ENCODE measurements at regions not wholly inside any gene's neighbourhood (a gene's known extent, or its start where the extent isn't known, plus 50 kb on each side); places are given as distances from the start of the nearest gene placed in this dataset.
A peak's percentile ranks its signal among the peaks of the same experiment; 100 is the strongest.

DNA sequence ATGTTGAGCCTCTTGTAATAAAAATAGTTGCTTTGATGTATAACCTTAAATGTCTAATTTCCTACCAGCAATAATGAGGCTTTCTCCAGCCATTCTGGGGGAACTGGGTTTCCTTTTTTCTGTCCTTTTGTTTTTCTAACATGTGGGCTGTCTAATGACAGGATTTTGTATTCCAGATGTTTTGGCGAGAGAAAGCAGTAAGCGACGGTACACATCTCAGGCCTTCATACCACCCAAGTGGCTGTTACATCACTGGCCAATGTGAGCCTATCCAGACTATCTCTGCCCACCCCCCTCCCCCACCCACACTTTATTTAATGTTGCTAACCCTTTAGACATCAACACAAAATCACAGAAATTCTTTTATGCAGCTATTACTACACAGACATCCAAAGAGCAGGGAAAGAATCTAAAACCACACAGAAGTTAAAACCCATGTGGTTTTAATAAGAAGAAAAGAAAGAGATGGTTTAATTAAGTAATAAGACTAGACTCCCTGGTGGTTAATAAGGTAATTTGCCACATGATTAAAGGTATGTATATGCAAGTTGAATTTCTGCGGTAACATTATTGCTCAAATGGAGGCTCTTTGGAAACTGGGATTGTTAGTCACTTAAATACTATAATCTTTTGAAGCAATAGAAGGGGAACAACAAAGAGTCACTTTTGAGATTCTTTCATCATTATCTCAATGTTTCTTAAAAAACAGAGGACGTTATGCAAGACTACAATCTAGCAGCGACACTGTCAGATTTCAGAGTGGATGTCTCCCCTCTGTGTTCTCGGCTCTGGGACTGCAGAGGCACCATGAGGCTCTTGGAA, 365.1 kb downstream of the ENC1 start:
- ATAC-seq (peak; percentile 47 to 89 (median 60)), DNase-seq (no peak)
- no peak for TF ChIP-seq POLR2A (IDR thresholded peaks at IDR 0.05)
- TF ChIP-seq, protein P1, sequence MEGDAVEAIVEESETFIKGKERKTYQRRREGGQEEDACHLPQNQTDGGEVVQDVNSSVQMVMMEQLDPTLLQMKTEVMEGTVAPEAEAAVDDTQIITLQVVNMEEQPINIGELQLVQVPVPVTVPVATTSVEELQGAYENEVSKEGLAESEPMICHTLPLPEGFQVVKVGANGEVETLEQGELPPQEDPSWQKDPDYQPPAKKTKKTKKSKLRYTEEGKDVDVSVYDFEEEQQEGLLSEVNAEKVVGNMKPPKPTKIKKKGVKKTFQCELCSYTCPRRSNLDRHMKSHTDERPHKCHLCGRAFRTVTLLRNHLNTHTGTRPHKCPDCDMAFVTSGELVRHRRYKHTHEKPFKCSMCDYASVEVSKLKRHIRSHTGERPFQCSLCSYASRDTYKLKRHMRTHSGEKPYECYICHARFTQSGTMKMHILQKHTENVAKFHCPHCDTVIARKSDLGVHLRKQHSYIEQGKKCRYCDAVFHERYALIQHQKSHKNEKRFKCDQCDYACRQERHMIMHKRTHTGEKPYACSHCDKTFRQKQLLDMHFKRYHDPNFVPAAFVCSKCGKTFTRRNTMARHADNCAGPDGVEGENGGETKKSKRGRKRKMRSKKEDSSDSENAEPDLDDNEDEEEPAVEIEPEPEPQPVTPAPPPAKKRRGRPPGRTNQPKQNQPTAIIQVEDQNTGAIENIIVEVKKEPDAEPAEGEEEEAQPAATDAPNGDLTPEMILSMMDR (IDR thresholded peaks at IDR 0.05): no peak
- Histone ChIP-seq H3K36me3 (no peaks in the 10 kb centered on the region), H3K27me3 (no peaks in the 10 kb centered on the region), H3K4me3 (no peak overlapping the region), H3K9me3 (peaks cover 0 to 2% (median 0%) of the 10 kb centered on the region in 12 donors), H3K27ac (peak overlapping the region in 7 of 12 donors; percentile 18 to 52 (median 47)), H3K4me1 (peaks cover 0 to 11% (median 0%) of the 10 kb centered on the region in 12 donors)
- intact Hi-C loops (cut with DNase I): no loop called here
- 68 to 72% (median 71%) methylated on average over 7 of the region's 7 CpGs for WGBS, 4 donors

DNA sequence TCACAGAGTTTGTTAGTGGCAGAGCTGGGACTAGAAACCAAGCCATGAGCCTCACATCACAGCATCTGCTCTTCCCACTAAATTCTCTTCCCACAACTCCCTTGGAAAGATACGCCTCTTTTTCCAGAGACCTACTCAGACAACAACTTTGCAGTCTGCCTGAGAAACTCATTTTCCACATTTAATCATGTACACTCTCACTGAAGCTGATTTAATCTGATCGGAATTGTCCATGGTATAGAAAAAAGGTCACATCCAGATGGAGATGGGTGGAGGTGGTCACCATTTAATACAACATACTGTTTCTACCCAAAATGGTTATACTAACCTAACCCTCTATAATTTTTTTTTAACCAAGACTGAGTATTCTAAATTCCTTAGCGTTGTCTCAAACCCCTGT, 366.2 kb downstream of the ENC1 start:
- no peak for TF ChIP-seq POLR2A (IDR thresholded peaks at IDR 0.05)
- TF ChIP-seq, protein P1 (IDR thresholded peaks at IDR 0.05): no peak
- no peak for ATAC-seq
- intact Hi-C loops (cut with DNase I): no loop called here
- Histone ChIP-seq H3K27me3 (no peaks in the 10 kb centered on the region), H3K9me3 (peaks cover 0 to 2% (median 0%) of the 10 kb centered on the region in 12 donors), H3K4me1 (peaks cover 0 to 11% (median 0%) of the 10 kb centered on the region in 12 donors), H3K36me3 (no peaks in the 10 kb centered on the region), H3K4me3 (no peak overlapping the region), H3K27ac (peak overlapping the region in 7 of 12 donors; percentile 25 to 52 (median 37))
- WGBS, 4 donors: 94 to 97% (median 96%) methylated on average over 3 of the region's 3 CpGs
- no peak for DNase-seq

DNA sequence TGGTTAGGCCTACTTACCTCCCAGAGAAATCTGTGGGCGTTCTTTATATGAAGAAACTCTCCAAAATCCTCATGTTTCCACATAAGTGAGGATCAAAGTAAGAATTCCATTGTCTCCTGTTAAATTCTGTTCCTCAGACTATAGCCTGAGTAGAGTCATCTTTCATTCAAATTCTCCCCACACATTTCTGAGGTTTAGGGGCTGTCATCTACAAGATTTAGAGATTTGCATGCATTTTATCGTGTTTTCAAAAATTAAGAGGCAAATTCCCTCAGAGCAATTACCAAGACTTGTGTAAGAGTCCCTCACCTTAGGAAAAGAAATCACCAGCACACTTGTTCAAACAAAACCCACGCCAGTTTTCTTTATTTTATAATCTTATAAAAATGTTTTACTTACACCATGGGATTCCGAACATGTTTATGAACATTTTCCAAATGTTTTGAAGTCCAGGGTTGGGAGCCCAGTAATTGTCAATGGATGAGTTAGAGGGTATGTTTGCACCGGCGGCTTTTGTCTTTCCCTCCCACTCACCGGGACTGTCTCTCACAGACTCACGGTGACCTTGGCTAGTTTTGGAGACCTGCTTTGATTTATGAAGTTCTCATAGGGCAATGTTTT, 367.6 kb downstream of the ENC1 start:
- H3K4me3 ChIP-seq: no peak overlapping the region
- H3K27me3 ChIP-seq: no peaks in the 10 kb centered on the region
- 84 to 90% (median 89%) methylated on average over 8 of the region's 8 CpGs for WGBS, 4 donors
- intact Hi-C loops (cut with DNase I): no loop called here
- DNase-seq: no peak
- no peaks in the 10 kb centered on the region for H3K36me3 ChIP-seq
- H3K27ac ChIP-seq: peak overlapping the region in 2 of 12 donors; percentile 8 to 52
- no peak for ATAC-seq
- H3K9me3 ChIP-seq: peaks cover 0 to 2% (median 0%) of the 10 kb centered on the region in 12 donors
- H3K4me1 ChIP-seq: peaks cover 0 to 11% (median 0%) of the 10 kb centered on the region in 12 donors
- no peak for TF ChIP-seq POLR2A (IDR thresholded peaks at IDR 0.05)
- TF ChIP-seq, protein P1 (IDR thresholded peaks at IDR 0.05): no peak
